HK-2 (cell line): ENCODE measurements at regions not wholly inside any gene's neighbourhood (a gene's known extent, or its start where the extent isn't known, plus 50 kb on each side); places are given as distances from the start of the nearest gene placed in this dataset.

Experiments used
- DNase-seq: peaks from one replicate; pipeline ENCODE4 v3.0.0-alpha.2; 2018; ENCODE audit not compliant: unreplicated experiment

GRCh38 chr16:65547772-65548446, 426.0 kb upstream of the CDH11 start:
- no peak for DNase-seq

DNA sequence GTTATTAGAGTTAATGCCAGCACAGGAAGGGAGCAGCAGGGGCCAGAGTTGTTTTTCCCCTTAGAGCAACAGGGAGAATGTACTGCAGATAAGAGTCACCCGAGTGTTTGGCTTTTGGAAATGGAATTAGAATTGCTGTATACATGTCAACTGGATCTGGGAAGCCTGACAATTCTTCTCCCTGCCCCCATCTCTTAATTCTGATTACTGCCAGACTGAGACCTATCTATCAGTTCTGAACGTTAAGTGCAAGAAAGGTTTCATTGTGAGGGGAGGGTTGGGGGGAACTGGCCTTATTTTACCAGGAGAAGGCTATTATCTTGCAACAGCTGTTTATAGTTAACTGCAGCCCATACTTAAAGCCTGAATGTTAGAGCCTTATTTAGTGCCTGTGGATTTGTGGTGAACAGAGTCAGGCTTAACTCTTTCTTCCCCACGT, 424.5 kb upstream of the CDH11 start:
- DNase-seq, result no peak

- DNase-seq, result no peak
These were observed 423.6 kb upstream of the CDH11 start for GRCh38 chr16:65545413-65545956.

DNA sequence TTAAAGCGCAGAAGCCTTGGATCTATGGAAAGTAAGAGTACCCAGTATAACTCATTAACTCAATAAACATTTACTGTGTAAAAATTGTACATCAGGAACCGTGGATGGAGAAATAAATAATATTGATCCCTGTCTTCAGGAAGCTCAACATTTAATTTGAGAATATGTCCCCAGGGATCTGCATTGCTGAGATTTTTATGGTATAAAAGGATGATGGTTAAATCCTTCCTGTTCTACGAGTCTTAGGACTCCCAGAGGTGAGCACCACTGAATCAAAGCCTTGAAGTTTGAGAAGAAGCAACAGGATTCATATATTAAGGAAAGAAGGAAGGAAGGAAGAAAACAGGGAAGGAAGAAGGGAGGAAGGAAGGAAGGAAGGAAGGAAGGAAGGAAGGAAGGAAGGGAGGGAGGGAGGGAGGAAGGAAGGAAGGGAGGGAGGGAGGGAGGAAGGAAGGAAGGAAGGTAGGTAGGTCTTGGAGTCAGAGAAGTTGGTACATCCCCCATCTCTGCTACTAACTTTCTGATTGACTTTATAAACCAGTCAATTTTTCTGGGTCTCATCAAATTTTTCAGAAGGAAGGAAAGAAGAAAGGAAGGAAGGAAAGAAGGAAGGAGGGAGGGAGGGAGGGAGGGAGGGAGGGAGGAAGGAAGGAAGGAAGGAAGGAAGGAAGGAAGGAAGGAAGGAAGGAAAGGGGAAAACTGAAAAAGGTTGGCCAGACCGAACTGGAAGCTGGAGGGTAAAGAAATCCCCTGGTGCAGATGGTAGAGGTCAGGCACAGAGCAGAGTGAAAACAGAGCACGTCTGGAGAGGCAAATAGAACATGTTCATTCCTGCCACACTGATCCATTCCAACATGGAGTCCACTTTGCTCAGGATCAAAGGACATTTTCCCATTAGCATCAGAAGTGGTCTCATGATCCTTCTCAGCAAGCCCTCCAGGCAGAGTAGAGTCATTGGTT, 422.2 kb upstream of the CDH11 start:
- DNase-seq, result no peak

DNA sequence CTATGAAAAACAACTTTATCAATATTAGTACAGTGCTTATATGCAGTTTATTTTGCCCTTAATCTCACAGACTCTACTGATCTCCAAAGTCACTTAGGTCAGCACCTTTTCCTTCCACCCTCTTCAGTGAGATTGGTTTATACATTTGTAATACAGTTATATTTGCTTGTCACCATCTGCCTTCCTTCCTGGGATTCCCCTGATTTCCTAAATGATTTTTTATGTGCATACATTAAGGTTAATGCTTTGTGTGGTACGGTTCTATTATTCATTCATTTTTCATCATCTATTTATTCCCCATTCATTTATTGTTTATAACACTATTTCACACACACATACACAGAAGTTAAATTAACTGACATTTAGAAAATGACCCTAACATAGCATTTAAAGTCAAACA, 419.8 kb upstream of the CDH11 start:
- no peak for DNase-seq

DNA sequence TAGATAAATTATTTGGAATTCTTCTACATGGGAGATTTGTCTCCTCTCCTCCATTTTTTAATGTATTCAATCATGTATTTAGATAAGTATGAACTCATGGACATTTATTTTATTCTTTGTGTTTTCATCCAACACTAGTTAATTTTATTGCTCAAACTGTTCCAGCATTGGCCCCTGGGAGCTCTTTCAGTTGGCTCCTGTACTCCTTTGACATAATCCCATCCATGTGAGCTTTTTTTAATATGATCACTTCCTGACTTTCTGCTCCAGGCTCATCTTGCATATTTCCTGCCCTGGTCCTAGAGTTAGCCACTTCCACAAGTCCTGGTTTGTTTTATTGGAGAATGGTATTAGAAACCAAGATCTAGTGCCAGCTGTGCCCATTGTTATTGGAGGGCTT, 419.0 kb upstream of the CDH11 start:
- no peak for DNase-seq

DNA sequence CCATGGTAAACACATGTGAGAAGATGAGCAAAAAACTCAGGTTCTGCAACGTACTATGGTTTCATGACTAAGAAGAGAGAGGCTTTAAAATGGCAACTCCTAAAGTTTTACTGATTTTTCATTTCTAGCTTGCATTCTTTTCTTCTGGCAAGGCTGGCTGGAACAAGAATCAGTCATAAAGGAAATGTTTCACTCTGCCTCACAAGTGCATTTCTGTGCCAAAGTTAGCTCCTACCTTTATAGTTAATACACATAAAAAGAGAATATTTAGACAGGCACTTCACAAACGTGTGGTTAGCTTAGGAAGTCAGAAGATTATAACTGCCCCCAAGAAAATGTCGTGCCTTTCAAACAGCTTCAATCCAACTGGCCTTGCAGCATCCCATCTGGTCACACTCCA, 417.1 kb upstream of the CDH11 start:
- DNase-seq, result no peak

DNA sequence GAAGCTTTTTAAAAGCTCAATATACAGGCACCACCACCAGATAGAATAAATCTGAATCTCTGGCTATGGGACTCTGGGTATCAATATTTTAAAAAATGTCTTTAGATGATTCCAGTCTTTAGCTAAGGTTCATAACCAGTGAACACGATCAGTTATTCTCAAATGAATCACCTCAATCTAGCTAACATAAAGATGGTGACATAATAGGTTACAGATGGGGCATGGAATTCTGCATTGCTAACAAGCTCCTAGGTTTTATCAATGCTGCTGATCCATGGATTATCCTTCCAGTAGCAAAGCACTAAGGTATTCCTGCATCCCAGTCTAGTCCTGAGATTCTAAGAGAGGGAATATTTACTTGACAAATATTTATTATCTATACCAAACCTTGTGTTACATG, 415.5 kb upstream of the CDH11 start:
- DNase-seq, result no peak

- no peak for DNase-seq
These were observed 412.3 kb upstream of the CDH11 start for GRCh38 chr16:65534121-65534528.

GRCh38 chr16:65532846-65533245, 411.0 kb upstream of the CDH11 start:
- no peak for DNase-seq

DNA sequence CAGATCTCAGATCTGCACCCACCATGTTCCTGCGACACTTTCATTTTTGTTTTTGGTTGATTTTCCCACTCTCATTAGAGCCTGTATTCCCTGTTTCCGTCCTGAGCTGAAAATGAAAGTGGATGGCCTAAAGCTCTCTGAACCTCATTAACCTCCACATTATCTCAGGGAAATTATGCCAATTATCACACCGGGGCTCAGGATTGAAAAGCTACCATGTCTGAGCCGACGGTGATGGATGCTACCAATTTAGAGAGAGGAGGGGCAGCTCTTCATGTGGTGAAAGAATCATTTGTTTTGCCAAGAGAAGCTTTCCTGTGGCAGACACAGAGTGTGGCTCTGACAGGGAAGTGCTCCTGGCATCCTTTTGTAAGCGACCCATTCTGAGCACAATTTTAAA, 410.4 kb upstream of the CDH11 start:
- DNase-seq, result no peak

- DNase-seq, result no peak
These were observed 409.6 kb upstream of the CDH11 start for GRCh38 chr16:65531475-65531874.

DNA sequence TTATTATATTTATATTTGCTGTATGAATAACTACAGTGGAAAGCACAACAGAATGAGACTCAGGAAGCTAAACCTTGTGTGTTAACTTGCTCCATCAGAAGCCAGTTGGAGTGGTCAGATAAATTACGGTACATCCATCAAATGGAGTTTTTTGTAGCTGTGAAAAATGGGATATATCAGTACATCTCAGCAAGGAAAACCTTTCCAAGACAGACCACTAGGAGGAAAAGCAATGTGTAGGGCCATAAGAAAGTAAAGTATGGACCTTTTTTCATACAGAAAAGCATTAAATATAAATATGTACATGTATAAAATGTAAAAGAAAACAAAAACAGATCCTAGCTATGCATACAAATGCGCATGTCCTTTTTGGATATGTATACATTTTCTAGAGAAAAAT, 403.8 kb upstream of the CDH11 start:
- no peak for DNase-seq

- peak; percentile 22 for DNase-seq
These were observed 403.1 kb upstream of the CDH11 start for GRCh38 chr16:65524997-65525396.

GRCh38 chr16:65524231-65524630, 402.4 kb upstream of the CDH11 start:
- DNase-seq, result no peak

- DNase-seq, result no peak
These were observed 401.6 kb upstream of the CDH11 start for GRCh38 chr16:65523283-65523944.

DNA sequence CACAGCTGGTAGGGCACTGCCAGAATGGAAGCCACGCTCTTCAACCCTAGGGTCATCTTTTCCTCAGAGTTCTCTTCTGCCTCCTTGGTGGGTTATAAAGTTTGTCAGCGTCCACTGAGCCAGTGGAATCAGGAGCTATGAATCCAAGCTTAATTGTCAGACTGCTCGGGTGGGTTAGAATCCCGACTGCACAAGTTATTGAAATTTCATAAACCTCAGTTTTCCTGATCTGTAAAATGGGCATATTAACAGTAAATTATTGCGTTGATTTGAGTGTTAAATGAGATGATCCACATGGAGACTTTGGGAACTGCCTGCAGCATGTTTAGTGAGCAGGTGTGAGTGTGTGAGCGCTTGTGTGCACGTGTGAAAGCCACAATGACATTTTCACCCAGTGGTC, 400.5 kb upstream of the CDH11 start:
- no peak for DNase-seq

- DNase-seq, result no peak
These were observed 399.9 kb upstream of the CDH11 start for GRCh38 chr16:65521633-65522328.

DNA sequence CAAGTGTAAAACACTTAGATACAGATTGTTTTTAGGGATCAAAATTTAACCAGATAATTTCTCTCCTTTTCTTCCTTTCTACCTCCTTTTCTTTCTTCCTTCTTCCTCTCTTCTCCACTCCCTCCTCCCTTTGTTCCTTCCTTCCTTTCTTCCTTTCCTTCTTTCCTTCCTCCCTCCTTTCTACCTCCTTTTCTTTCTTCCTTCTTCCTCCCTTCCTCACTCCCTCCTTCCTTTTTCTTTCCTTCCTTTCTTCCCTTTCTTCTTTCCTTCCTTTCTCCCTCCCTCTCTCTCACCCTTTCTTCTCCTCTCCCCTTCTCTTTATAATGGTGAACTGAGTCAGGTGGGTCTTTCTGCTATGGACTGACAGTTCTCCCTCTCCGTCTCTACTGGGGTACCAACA, 397.5 kb upstream of the CDH11 start:
- no peak for DNase-seq

DNA sequence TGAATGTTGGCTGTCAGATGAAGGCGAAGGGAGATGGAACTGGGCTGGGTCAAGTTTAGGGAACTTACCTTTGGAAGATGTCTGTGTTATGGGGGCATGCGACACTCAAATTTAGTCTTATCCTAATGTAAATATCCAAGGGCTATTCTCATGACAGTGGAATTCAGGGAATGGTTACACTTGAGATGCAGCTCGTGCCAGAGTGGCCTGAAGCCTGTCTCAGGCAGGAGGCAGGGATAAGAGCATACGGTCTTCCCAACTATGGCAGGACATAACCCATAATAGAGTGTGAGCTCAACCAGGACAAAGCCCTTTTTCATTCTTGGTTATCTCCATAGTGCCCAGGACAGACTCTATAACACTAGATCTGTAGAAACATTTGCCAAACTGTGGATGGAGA, 393.3 kb upstream of the CDH11 start:
- no peak for DNase-seq

GRCh38 chr16:65510850-65511249, 389.0 kb upstream of the CDH11 start:
- no peak for DNase-seq

- DNase-seq, result no peak
These were observed 388.4 kb upstream of the CDH11 start for GRCh38 chr16:65510241-65510640.
